NCI-H2196 (cell line): ENCODE measurements at regions not wholly inside any gene's neighbourhood (a gene's known extent, or its start where the extent isn't known, plus 50 kb on each side); places are given as distances from the start of the nearest gene placed in this dataset.
"Not testable (repeated sequence)": the region's sequence is repeated elsewhere in the genome, so short reads cannot be mapped to it uniquely, and the experiment has no call there.

ENCODE experiments used
- DNase-seq: peaks from one replicate; lab custom pipeline; 2025; ENCODE audit not compliant: unreplicated experiment; lab: John Stamatoyannopoulos, UW

GRCh38 chr6:56720882-56721281 is 78.2 kb upstream of the DST start:
- DNase-seq: no peak

- DNase-seq: not testable (repeated sequence)
Measured at GRCh38 chr6:56720202-56720601, 77.5 kb upstream of the DST start.

- DNase-seq: not testable (repeated sequence)
Measured at GRCh38 chr6:56719315-56720058, 76.8 kb upstream of the DST start.

- no peak for DNase-seq
Measured at GRCh38 chr6:56718236-56718635, 75.5 kb upstream of the DST start.

- no peak for DNase-seq
Measured at GRCh38 chr6:56716229-56716628, 73.5 kb upstream of the DST start.

- no peak for DNase-seq
Measured at GRCh38 chr6:56715741-56716140, 73.1 kb upstream of the DST start.

- DNase-seq: no peak
Measured at GRCh38 chr6:56714982-56715456, 72.3 kb upstream of the DST start.

- DNase-seq: no peak
Measured at GRCh38 chr6:56714273-56714672, 71.6 kb upstream of the DST start.

- DNase-seq: peak; percentile 15
Measured at GRCh38 chr6:56713254-56713672, 70.6 kb upstream of the DST start.

GRCh38 chr6:56710967-56711366 is 68.3 kb upstream of the DST start:
- DNase-seq: no peak

- DNase-seq: no peak
Measured at GRCh38 chr6:56709650-56710049, 67.0 kb upstream of the DST start.

GRCh38 chr6:56708810-56709597 is 66.3 kb upstream of the DST start:
- DNase-seq: peak; percentile 44

GRCh38 chr6:56706981-56707726 is 64.5 kb upstream of the DST start:
- DNase-seq: no peak

- DNase-seq: peak; percentile 28
Measured at GRCh38 chr6:56699066-56699654, 56.5 kb upstream of the DST start.

- DNase-seq: no peak
Measured at GRCh38 chr6:56695702-56696101, 53.0 kb upstream of the DST start.

GRCh38 chr6:56694002-56694401 is 51.3 kb upstream of the DST start:
- no peak for DNase-seq

GRCh38 chr6:56693246-56693607 is 50.5 kb upstream of the DST start:
- peak; percentile 55 for DNase-seq

- no peak for DNase-seq
Measured at GRCh38 chr6:56692523-56693245, 50.0 kb upstream of the DST start.
